Fibroblast of lung (primary cell): ENCODE measurements at regions not wholly inside any gene's neighbourhood (a gene's known extent, or its start where the extent isn't known, plus 50 kb on each side); places are given as distances from the start of the nearest gene placed in this dataset.
A peak's percentile ranks its signal among the peaks of the same experiment; 100 is the strongest.

Source experiments
- DNase-seq, 2 donors: peaks; one replicate each; pipeline versions ENCODE4 v3.0.0 to v3.0.0-alpha.2; 2010; ENCODE audit warnings: low read depth in 2 of 2
- H2AFZ ChIP-seq: 2 replicates; pipeline ENCODE4 v1.5.1; 2012; ENCODE audit warnings: low read length, control low read depth, inconsistent platforms
- H3K27ac ChIP-seq: 2 replicates; pipeline ENCODE4 v1.5.1; 2011; ENCODE audit warnings: low read length, control low read depth; ENCODE audit not compliant: insufficient read depth
- H3K27me3 ChIP-seq: 2 replicates; pipeline ENCODE4 v1.5.1; 2011; ENCODE audit warnings: mild to moderate bottlenecking, low read length; ENCODE audit not compliant: control insufficient read depth, insufficient read depth
- H3K36me3 ChIP-seq: 2 replicates; pipeline ENCODE4 v1.5.1; 2011; ENCODE audit warnings: low read length; ENCODE audit not compliant: control insufficient read depth, insufficient read depth
- H3K4me1 ChIP-seq: 2 replicates; pipeline ENCODE4 v1.5.1; 2011; ENCODE audit warnings: low read length; ENCODE audit not compliant: control insufficient read depth, insufficient read depth; ENCODE audit errors: extremely low read depth
- H3K4me2 ChIP-seq: 2 replicates; pipeline ENCODE4 v1.5.1; 2011; ENCODE audit warnings: low read length, control low read depth; ENCODE audit not compliant: insufficient read depth; ENCODE audit errors: extremely low read depth
- H3K4me3 ChIP-seq, 4 experiments: fragments of 200-600 bp in 1 of 4; sonication (generic) in 1 of 4; replicated peaks in 1 of 4; 2 replicates each; pipeline ENCODE4 v1.5.1; 2011 to 2016; ENCODE audit warnings: low read length in 4 of 4, low read depth in 3 of 4, mild to moderate bottlenecking in 3 of 4, control low read depth in 2 of 4, inconsistent platforms in 1 of 4, mixed read lengths in 1 of 4; ENCODE audit not compliant: insufficient read depth in 1 of 4; ENCODE audit errors: control extremely low read depth in 1 of 4
- H3K79me2 ChIP-seq: 2 replicates; pipeline ENCODE4 v1.5.1; 2012; ENCODE audit warnings: mild to moderate bottlenecking, low read length, inconsistent platforms; ENCODE audit not compliant: control insufficient read depth, insufficient read depth
- H3K9ac ChIP-seq: 2 replicates; pipeline ENCODE4 v1.5.1; 2011; ENCODE audit warnings: mild to moderate bottlenecking, low read length, control low read depth; ENCODE audit not compliant: insufficient read depth
- H3K9me3 ChIP-seq: 2 replicates; pipeline ENCODE4 v1.5.1; 2012; ENCODE audit warnings: low read depth, low read length; ENCODE audit not compliant: control insufficient read depth, insufficient read depth
- H4K20me1 ChIP-seq: 2 replicates; pipeline ENCODE4 v1.5.1; 2011; ENCODE audit warnings: low read length; ENCODE audit not compliant: control insufficient read depth, insufficient read depth; ENCODE audit errors: extremely low read depth
- EZH2 ChIP-seq: IDR thresholded peaks from 2 replicates; pipeline ENCODE4 v1.5.1; 2012; ENCODE audit warnings: low read length, control low read depth, mild to moderate bottlenecking; ENCODE audit errors: missing control alignments
- TF ChIP-seq, protein P1 (sequence below), 2 donors: IDR thresholded peaks in 1 of 2; conservative IDR thresholded peaks in 1 of 2; 1 replicate in 1 of 2; 2 replicates in 1 of 2; pipeline ENCODE4 v1.5.1; 2011 to 2012; ENCODE audit warnings: low read length in 2 of 2, control low read depth in 1 of 2, inconsistent platforms in 1 of 2, low read depth in 1 of 2, mild to moderate bottlenecking in 1 of 2

DNA sequence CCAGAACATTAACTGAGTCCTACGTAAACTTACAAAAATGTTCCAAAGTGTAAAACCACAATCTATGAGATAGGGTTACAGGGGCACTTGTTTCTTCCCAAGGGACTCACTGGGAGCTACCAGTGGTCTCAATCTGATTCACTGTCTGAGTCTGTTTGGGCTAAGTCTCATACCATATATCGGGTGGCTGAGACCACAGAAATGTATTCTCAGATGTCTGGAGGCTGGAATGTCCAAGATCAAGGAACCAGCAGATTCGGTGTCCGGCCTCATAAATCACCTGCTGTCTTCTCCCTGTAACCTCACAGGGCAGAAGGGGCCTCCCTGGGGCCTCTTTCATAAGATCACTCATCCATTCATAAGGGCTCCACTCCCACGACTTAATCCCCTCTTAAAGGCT, 616.3 kb upstream of the TMEM132C start:
- TF ChIP-seq EZH2: no peak
- TF ChIP-seq, protein P1, sequence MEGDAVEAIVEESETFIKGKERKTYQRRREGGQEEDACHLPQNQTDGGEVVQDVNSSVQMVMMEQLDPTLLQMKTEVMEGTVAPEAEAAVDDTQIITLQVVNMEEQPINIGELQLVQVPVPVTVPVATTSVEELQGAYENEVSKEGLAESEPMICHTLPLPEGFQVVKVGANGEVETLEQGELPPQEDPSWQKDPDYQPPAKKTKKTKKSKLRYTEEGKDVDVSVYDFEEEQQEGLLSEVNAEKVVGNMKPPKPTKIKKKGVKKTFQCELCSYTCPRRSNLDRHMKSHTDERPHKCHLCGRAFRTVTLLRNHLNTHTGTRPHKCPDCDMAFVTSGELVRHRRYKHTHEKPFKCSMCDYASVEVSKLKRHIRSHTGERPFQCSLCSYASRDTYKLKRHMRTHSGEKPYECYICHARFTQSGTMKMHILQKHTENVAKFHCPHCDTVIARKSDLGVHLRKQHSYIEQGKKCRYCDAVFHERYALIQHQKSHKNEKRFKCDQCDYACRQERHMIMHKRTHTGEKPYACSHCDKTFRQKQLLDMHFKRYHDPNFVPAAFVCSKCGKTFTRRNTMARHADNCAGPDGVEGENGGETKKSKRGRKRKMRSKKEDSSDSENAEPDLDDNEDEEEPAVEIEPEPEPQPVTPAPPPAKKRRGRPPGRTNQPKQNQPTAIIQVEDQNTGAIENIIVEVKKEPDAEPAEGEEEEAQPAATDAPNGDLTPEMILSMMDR (conservative IDR thresholded peaks at IDR 0.05 in 1 of 2, IDR thresholded peaks at IDR 0.05 in 1 of 2; ENCODE audit: low read depth in 1 of 2, low read length in 2 of 2): no peak
- Histone ChIP-seq H3K9me3 (no peaks in the 10 kb centered on the region), H3K4me2 (no peak overlapping the region), H3K79me2 (no peaks in the 10 kb centered on the region), H3K27me3 (no peaks in the 10 kb centered on the region), H3K27ac (no peak overlapping the region), H3K9ac (no peak overlapping the region), H3K4me1 (peaks cover 2% of the 10 kb centered on the region), H3K4me3 (no peak overlapping the region), H4K20me1 (no peaks in the 10 kb centered on the region), H2AFZ (no peak overlapping the region), H3K36me3 (no peaks in the 10 kb centered on the region)
- DNase-seq: peak in 1 of 2 donors; percentile 99

DNA sequence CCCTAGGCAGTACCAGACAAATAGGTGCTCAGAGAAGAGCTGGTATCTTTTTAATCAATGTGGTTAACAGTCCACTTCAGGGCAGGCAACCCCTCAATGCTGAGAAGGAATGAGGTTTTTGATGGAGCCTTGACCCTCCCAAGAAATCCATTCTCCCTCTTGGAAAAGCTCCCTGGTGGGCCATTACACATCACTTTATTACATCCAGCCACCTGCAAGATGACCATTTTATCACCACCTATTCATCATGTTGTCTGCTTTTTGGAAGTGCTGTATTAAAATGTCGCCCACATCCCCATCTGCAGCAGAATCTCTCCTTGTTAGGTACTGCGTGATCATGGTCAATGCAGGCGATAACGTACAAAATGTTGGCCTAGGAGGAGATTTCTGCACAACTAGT, 614.7 kb upstream of the TMEM132C start:
- H3K27me3 ChIP-seq: no peaks in the 10 kb centered on the region
- no peaks in the 10 kb centered on the region for H4K20me1 ChIP-seq
- no peak overlapping the region for H3K4me2 ChIP-seq
- H3K79me2 ChIP-seq: no peaks in the 10 kb centered on the region
- H3K36me3 ChIP-seq: no peaks in the 10 kb centered on the region
- DNase-seq: peak in 1 of 2 donors; percentile 54
- no peak overlapping the region for H3K9ac ChIP-seq
- H3K4me3 ChIP-seq: no peak overlapping the region
- H2AFZ ChIP-seq: no peak overlapping the region
- TF ChIP-seq, protein P1 (conservative IDR thresholded peaks at IDR 0.05 in 1 of 2, IDR thresholded peaks at IDR 0.05 in 1 of 2; ENCODE audit: low read depth in 1 of 2, low read length in 2 of 2): no peak
- TF ChIP-seq EZH2: no peak
- H3K4me1 ChIP-seq: peaks cover 2% of the 10 kb centered on the region
- no peaks in the 10 kb centered on the region for H3K9me3 ChIP-seq
- H3K27ac ChIP-seq: no peak overlapping the region

- no peak overlapping the region for H2AFZ ChIP-seq
- no peaks in the 10 kb centered on the region for H3K9me3 ChIP-seq
- no peak overlapping the region for H3K9ac ChIP-seq
- H3K27me3 ChIP-seq: no peaks in the 10 kb centered on the region
- H3K36me3 ChIP-seq: no peaks in the 10 kb centered on the region
- no peak overlapping the region for H3K27ac ChIP-seq
- peak in 1 of 2 donors; percentile 60 for DNase-seq
- no peak overlapping the region for H3K4me2 ChIP-seq
- H3K4me3 ChIP-seq: no peak overlapping the region
- H4K20me1 ChIP-seq: no peaks in the 10 kb centered on the region
- TF ChIP-seq, protein P1 (conservative IDR thresholded peaks at IDR 0.05 in 1 of 2, IDR thresholded peaks at IDR 0.05 in 1 of 2; ENCODE audit: low read depth in 1 of 2, low read length in 2 of 2): no peak
- no peak for TF ChIP-seq EZH2
- H3K79me2 ChIP-seq: no peaks in the 10 kb centered on the region
- H3K4me1 ChIP-seq: peaks cover 2% of the 10 kb centered on the region
These were observed 612.5 kb upstream of the TMEM132C start for GRCh38 chr12:127654383-127654985.
